Frontal cortex (tissue), 3 donors: ENCODE measurements at regions not wholly inside any gene's neighbourhood (a gene's known extent, or its start where the extent isn't known, plus 50 kb on each side); places are given as distances from the start of the nearest gene placed in this dataset.
"Not testable (repeated sequence)": the region's sequence is repeated elsewhere in the genome, so short reads cannot be mapped to it uniquely, and the experiment has no call there.

Experiments
- DNase-seq, 2 donors: peaks; one replicate each; pipeline ENCODE4 v3.0.0; 2012; ENCODE audit warnings: low spot score in 2 of 2
- FAIRE-seq: peaks from 2 replicates; lab custom pipeline; 2012; peaks lifted over from hg19 to GRCh38; lab: Jason Lieb, UNC
- donor health status: control.
- donor health status: control.
- donor health status: control.

GRCh38 chr5:18797222-18797621 lies 1163.0 kb downstream of the TAF11L14 start:
- no peak for FAIRE-seq
- no peak for DNase-seq

- DNase-seq = no peak
- FAIRE-seq = no peak
Observed at GRCh38 chr5:18798058-18798457, 1163.8 kb downstream of the TAF11L14 start.

- FAIRE-seq = no peak
Observed at GRCh38 chr5:18799482-18800128, 1165.3 kb downstream of the TAF11L14 start.

GRCh38 chr5:18800293-18801025 lies 1166.2 kb downstream of the TAF11L14 start:
- FAIRE-seq (no peak), DNase-seq (no peak)

More at GRCh38 chr5:18799482-18800128, 1165.3 kb downstream of the TAF11L14 start:
- DNase-seq = no peak

- not testable (repeated sequence) for FAIRE-seq, DNase-seq
Observed at GRCh38 chr5:18801413-18801812, 1167.2 kb downstream of the TAF11L14 start.

GRCh38 chr5:18802336-18802735 lies 1168.1 kb downstream of the TAF11L14 start:
- DNase-seq (no peak), FAIRE-seq (no peak)

- no peak for FAIRE-seq
- DNase-seq = no peak
Observed at GRCh38 chr5:18805376-18805775, 1171.1 kb downstream of the TAF11L14 start.

GRCh38 chr5:18807256-18808149 lies 1173.2 kb downstream of the TAF11L14 start:
- FAIRE-seq = no peak
- DNase-seq = no peak

GRCh38 chr5:18811661-18812060 lies 1176.3 kb downstream of the CDH18 start:
- FAIRE-seq (no peak), DNase-seq (no peak)

- FAIRE-seq = no peak
- DNase-seq = no peak
Observed at GRCh38 chr5:18828351-18828750, 1159.6 kb downstream of the CDH18 start.

- FAIRE-seq (no peak), DNase-seq (no peak)
Observed at GRCh38 chr5:18829539-18829938, 1158.5 kb downstream of the CDH18 start.

GRCh38 chr5:18850216-18850615 lies 1137.8 kb downstream of the CDH18 start:
- DNase-seq (no peak), FAIRE-seq (no peak)

- DNase-seq (no peak), FAIRE-seq (no peak)
Observed at GRCh38 chr5:18872978-18873377, 1115.0 kb downstream of the CDH18 start.

GRCh38 chr5:18876565-18876964 lies 1111.4 kb downstream of the CDH18 start:
- no peak for DNase-seq
- FAIRE-seq = peak; percentile 59

GRCh38 chr5:18881615-18882014 lies 1106.4 kb downstream of the CDH18 start:
- no peak for FAIRE-seq
- DNase-seq = no peak

- FAIRE-seq = no peak
Observed at GRCh38 chr5:18882154-18882553, 1105.8 kb downstream of the CDH18 start.

GRCh38 chr5:18888821-18889220 lies 1099.2 kb downstream of the CDH18 start:
- no peak for DNase-seq
- FAIRE-seq = no peak

More at GRCh38 chr5:18882154-18882553, 1105.8 kb downstream of the CDH18 start:
- no peak for DNase-seq

GRCh38 chr5:18900644-18901043 lies 1087.4 kb downstream of the CDH18 start:
- peak; percentile 97 for FAIRE-seq
- DNase-seq = no peak

GRCh38 chr5:18920966-18921365 lies 1067.0 kb downstream of the CDH18 start:
- no peak for FAIRE-seq
- DNase-seq = no peak

- FAIRE-seq (no peak), DNase-seq (no peak)
Observed at GRCh38 chr5:18932081-18932480, 1055.9 kb downstream of the CDH18 start.
